Coronary artery (tissue), 2 donors: ENCODE measurements at regions not wholly inside any gene's neighbourhood (a gene's known extent, or its start where the extent isn't known, plus 50 kb on each side); places are given as distances from the start of the nearest gene placed in this dataset.
"Not testable (repeated sequence)": the region's sequence is repeated elsewhere in the genome, so short reads cannot be mapped to it uniquely, and the experiment has no call there.

Experiments
- DNase-seq: peaks from one replicate; pipeline ENCODE4 v3.0.0-alpha.2; 2017; ENCODE audit warnings: low spot score
- H3K27ac ChIP-seq, 2 donors: fragments of 200-600 bp; sonication (generic); one replicate each; pipeline ENCODE4 v1.5.1; 2016 to 2019
- H3K4me3 ChIP-seq: fragments of 200-600 bp; sonication (generic); 2 replicates; pipeline ENCODE4 v1.5.1; 2016; ENCODE audit warnings: mild to moderate bottlenecking, moderate library complexity
- TF ChIP-seq, protein P1 (sequence below): fragments of 200-600 bp; sonication (generic); IDR thresholded peaks from one replicate; pipeline ENCODE4 v1.5.1; 2019; ENCODE audit warnings: antibody characterized with exemption

- TF ChIP-seq, protein P1, sequence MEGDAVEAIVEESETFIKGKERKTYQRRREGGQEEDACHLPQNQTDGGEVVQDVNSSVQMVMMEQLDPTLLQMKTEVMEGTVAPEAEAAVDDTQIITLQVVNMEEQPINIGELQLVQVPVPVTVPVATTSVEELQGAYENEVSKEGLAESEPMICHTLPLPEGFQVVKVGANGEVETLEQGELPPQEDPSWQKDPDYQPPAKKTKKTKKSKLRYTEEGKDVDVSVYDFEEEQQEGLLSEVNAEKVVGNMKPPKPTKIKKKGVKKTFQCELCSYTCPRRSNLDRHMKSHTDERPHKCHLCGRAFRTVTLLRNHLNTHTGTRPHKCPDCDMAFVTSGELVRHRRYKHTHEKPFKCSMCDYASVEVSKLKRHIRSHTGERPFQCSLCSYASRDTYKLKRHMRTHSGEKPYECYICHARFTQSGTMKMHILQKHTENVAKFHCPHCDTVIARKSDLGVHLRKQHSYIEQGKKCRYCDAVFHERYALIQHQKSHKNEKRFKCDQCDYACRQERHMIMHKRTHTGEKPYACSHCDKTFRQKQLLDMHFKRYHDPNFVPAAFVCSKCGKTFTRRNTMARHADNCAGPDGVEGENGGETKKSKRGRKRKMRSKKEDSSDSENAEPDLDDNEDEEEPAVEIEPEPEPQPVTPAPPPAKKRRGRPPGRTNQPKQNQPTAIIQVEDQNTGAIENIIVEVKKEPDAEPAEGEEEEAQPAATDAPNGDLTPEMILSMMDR, result no peak
- Histone ChIP-seq H3K27ac (no peak overlapping the region), H3K4me3 (no peak overlapping the region)
- DNase-seq, result no peak
These were observed 212.5 kb downstream of the UTRN start for GRCh38 chr6:144497650-144498049.

DNA sequence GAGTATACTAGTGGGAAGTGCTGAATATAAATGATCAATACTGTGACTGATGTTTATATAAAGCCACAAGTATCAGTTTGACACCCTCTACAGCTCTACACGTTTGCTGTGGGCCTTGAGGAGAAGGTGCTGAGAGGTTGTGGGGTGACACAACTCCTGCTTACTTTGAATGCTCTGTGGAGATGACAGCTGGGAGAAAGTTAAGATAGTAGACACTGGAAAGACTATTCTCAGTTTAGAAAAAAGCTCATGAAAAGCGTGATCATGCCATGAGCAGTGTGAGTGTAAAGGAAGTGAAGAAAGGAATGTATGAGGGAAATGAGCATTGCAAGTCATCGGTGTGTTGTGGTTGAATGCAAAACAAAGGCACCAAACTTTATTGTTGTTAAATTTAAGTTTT, 215.8 kb downstream of the UTRN start:
- DNase-seq, result no peak
- TF ChIP-seq, protein P1, result no peak
- Histone ChIP-seq H3K4me3 (no peak overlapping the region), H3K27ac (no peak overlapping the region)

GRCh38 chr6:144505214-144505613, 220.1 kb downstream of the UTRN start:
- not testable (repeated sequence) for H3K27ac ChIP-seq, H3K4me3 ChIP-seq, DNase-seq

DNA sequence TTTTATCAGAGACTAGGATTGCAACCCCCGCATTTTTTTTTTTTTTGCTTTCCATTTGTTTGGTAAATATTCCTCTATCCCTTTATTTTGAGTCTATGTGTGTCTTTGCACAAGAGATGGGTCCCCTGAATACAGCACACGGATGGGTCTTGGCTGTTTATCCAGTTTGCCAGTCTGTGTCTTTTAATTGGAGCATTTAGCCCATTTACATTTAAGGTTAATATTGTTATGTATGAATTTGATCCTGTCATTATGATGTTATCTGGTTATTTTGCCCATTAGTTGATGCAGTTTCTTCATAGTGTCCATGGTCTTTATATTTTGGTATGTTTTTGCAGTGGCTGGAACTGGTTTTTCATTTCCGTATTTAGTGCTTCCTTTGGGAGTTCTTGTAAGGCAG, 220.9 kb downstream of the UTRN start:
- H3K27ac ChIP-seq, DNase-seq, H3K4me3 ChIP-seq: not testable (repeated sequence)

DNA sequence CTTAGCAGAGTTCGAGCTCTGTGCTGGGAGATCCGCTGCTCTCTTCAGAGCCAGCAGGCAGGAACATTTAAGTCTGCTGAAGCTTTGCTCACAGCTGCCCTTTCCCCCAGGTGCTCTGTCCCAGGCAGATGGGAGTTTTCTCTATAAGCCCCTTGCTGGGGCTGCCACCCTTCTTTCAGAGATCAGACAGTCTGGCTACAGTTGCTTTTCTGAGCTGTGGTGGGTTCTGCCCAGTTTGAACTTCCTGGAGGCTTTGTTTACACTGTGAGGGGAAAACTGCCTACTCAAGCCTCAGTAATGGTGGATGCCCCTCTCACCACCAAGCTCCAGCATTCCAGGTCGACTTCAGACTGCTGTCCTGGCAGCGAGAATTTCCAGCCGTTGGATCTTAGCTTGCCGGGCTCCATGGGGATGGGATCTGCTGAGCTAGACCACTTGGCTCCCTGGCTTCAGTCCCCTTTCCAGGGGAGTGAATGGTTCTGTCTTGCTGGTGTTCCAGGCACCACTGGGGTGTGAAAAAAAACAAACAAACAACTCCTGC, 222.7 kb downstream of the UTRN start:
- H3K4me3 ChIP-seq, DNase-seq, H3K27ac ChIP-seq: not testable (repeated sequence)

GRCh38 chr6:144510859-144511258, 225.7 kb downstream of the UTRN start:
- TF ChIP-seq, protein P1, result no peak
- Histone ChIP-seq H3K27ac (no peak overlapping the region), H3K4me3 (no peak overlapping the region)
- DNase-seq, result no peak

GRCh38 chr6:144515761-144516160, 230.6 kb downstream of the UTRN start:
- Histone ChIP-seq H3K27ac (no peak overlapping the region), H3K4me3 (no peak overlapping the region)
- no peak for DNase-seq
- TF ChIP-seq, protein P1, result no peak

DNA sequence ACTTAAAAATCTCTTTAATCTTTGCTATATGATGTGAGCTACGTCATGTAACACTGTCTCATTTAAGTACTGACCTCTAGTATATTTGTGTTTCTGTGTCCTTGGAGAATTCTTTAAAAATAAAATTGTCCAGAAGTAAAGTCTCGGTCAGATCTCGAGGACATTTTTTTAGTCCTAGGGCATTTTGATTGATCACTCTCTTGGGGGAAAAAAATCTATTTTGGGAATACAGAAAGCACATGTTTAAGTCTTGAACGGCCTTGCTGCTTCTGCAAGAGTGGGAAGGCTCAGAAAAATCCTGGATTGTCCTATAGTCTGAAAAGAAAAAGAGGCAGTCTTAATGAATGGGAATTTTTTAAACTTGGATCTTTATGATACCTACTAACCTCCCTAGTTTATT, 234.3 kb downstream of the UTRN start:
- DNase-seq, result no peak
- no peak overlapping the region for H3K27ac ChIP-seq
- H3K4me3 ChIP-seq, result no peak overlapping the region
- TF ChIP-seq, protein P1, result no peak
